MM.1S (cell line): ENCODE measurements at regions not wholly inside any gene's neighbourhood (a gene's known extent, or its start where the extent isn't known, plus 50 kb on each side); places are given as distances from the start of the nearest gene placed in this dataset.
"Not testable (repeated sequence)": the region's sequence is repeated elsewhere in the genome, so short reads cannot be mapped to it uniquely, and the experiment has no call there.

Experiments
- DNase-seq: peaks from one replicate; pipeline ENCODE4 v3.0.0-alpha.2; 2015
- H2AFZ ChIP-seq: fragments of 300-600 bp; sonication (generic); 2 replicates; pipeline ENCODE4 v1.6.0; 2016; ENCODE audit warnings: antibody characterized with exemption, low read length
- H3F3A ChIP-seq: fragments of 300-600 bp; sonication (generic); 2 replicates; pipeline ENCODE4 v1.6.1; 2016; ENCODE audit warnings: mild to moderate bottlenecking, antibody characterized with exemption, low read length, moderate library complexity, mixed read lengths; ENCODE audit not compliant: insufficient read depth
- H3K27ac ChIP-seq: fragments of 300-600 bp; sonication (generic); 2 replicates; pipeline ENCODE4 v1.5.1; 2016; ENCODE audit warnings: mild to moderate bottlenecking, low read length
- H3K27me3 ChIP-seq: fragments of 300-600 bp; sonication (generic); replicated peaks from 2 replicates; pipeline ENCODE4 v1.6.0; 2016; ENCODE audit warnings: low read length; ENCODE audit not compliant: insufficient read depth
- H3K36me3 ChIP-seq: fragments of 300-600 bp; sonication (generic); replicated peaks from 2 replicates; pipeline ENCODE4 v1.6.1; 2016; ENCODE audit warnings: mild to moderate bottlenecking, low read length, mixed read lengths; ENCODE audit not compliant: insufficient read depth
- H3K4me1 ChIP-seq: fragments of 300-600 bp; sonication (generic); 2 replicates; pipeline ENCODE4 v1.6.1; 2016; ENCODE audit warnings: low read length, mixed read lengths
- H3K4me2 ChIP-seq: fragments of 300-600 bp; sonication (generic); 2 replicates; pipeline ENCODE4 v1.6.0; 2016; ENCODE audit warnings: low read depth, low read length
- H3K4me3 ChIP-seq: fragments of 300-600 bp; sonication (generic); 2 replicates; pipeline ENCODE4 v1.5.1; 2016; ENCODE audit warnings: low read length, mixed read lengths
- H3K79me2 ChIP-seq: fragments of 300-600 bp; sonication (generic); 2 replicates; pipeline ENCODE4 v1.6.1; 2016; ENCODE audit warnings: mixed run types, low read length, mixed read lengths
- H3K9ac ChIP-seq: fragments of 300-600 bp; sonication (generic); 2 replicates; pipeline ENCODE4 v1.6.1; 2016; ENCODE audit warnings: low read length, mixed read lengths
- H3K9me2 ChIP-seq: fragments of 300-600 bp; sonication (generic); replicated peaks from 2 replicates; pipeline ENCODE4 v1.6.1; 2016; ENCODE audit warnings: mild to moderate bottlenecking, low read length, mixed read lengths; ENCODE audit not compliant: insufficient read depth
- H3K9me3 ChIP-seq: fragments of 300-600 bp; sonication (generic); replicated peaks from 2 replicates; pipeline ENCODE4 v1.6.1; 2016; ENCODE audit warnings: mild to moderate bottlenecking, low read length, mixed read lengths; ENCODE audit not compliant: insufficient read depth
- H4K20me1 ChIP-seq: fragments of 300-600 bp; sonication (generic); 2 replicates; pipeline ENCODE4 v1.6.1; 2016; ENCODE audit warnings: mild to moderate bottlenecking, low read length, moderate library complexity, mixed read lengths; ENCODE audit not compliant: insufficient read depth
- EZH2 ChIP-seq: fragments of 300-600 bp; sonication (generic); optimal IDR thresholded peaks from 2 replicates; pipeline ENCODE3; 2017; ENCODE audit warnings: low read depth, mild to moderate bottlenecking, antibody characterized with exemption, low read length, mixed read lengths
- EZH2phosphoT487 ChIP-seq: fragments of 300-600 bp; sonication (generic); IDR thresholded peaks from 2 replicates; pipeline ENCODE4 v1.6.1; 2018; ENCODE audit warnings: antibody characterized with exemption, low read length
- TF ChIP-seq, protein P1 (sequence below): fragments of 300-600 bp; sonication (generic); IDR thresholded peaks from 2 replicates; pipeline ENCODE4 v1.5.1; 2016; ENCODE audit warnings: antibody characterized with exemption, low read length, mixed read lengths

DNA sequence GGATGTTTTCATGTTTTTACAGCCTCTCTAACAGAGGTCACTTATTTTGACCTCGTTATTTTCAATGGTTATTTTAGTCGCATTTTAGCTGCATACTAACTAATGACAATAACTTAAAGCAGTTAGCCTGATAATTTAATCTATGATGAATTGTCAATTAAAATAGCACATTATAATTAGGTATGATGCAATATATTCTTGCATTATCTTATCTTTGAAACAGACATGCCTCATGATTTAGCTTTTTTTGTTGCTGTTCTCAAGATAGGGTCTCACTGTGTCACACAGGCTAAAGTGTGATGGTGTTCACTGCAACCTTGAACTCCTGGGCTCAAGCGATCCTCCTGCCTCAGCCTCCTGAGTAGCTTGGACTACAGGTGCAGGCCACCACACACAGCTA, 126.4 kb downstream of the KBTBD2 start:
- H3F3A ChIP-seq, result no peaks in the 10 kb centered on the region
- no peaks in the 10 kb centered on the region for H3K9me3 ChIP-seq
- H3K4me3 ChIP-seq, result no peak overlapping the region
- H3K4me2 ChIP-seq, result no peak overlapping the region
- H3K4me1 ChIP-seq, result no peaks in the 10 kb centered on the region
- no peaks in the 10 kb centered on the region for H4K20me1 ChIP-seq
- H3K9me2 ChIP-seq, result no peaks in the 10 kb centered on the region
- no peaks in the 10 kb centered on the region for H3K27me3 ChIP-seq
- H2AFZ ChIP-seq, result no peak overlapping the region
- DNase-seq, result no peak
- H3K36me3 ChIP-seq, result no peaks in the 10 kb centered on the region
- TF ChIP-seq EZH2, result no peak
- TF ChIP-seq, protein P1, sequence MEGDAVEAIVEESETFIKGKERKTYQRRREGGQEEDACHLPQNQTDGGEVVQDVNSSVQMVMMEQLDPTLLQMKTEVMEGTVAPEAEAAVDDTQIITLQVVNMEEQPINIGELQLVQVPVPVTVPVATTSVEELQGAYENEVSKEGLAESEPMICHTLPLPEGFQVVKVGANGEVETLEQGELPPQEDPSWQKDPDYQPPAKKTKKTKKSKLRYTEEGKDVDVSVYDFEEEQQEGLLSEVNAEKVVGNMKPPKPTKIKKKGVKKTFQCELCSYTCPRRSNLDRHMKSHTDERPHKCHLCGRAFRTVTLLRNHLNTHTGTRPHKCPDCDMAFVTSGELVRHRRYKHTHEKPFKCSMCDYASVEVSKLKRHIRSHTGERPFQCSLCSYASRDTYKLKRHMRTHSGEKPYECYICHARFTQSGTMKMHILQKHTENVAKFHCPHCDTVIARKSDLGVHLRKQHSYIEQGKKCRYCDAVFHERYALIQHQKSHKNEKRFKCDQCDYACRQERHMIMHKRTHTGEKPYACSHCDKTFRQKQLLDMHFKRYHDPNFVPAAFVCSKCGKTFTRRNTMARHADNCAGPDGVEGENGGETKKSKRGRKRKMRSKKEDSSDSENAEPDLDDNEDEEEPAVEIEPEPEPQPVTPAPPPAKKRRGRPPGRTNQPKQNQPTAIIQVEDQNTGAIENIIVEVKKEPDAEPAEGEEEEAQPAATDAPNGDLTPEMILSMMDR, result no peak
- TF ChIP-seq EZH2phosphoT487, result no peak
- no peak overlapping the region for H3K9ac ChIP-seq
- peaks cover 6% of the 10 kb centered on the region; the same call in 1 of the 2 replicates for H3K79me2 ChIP-seq
- H3K27ac ChIP-seq, result no peak overlapping the region

DNA sequence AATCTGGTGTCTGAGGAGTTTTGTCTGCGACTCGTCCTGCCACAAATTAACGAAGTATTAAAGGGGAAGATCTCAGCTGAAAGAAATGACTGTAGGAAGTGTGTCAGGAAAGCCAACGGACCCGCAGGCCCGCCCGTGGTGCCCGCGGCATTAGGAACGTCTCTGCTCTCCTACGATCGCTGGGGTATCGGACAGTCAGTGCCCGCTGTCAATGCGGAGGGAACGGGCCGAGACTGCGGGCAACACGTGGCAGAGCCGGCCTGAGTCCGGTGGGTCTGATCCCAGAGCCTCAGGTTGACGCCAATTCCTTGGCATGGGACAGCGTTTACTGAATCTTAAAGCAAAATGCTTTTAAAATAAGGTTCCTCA, 128.7 kb downstream of the KBTBD2 start:
- Histone ChIP-seq H3K27me3 (no peaks in the 10 kb centered on the region), H3K27ac (no peak overlapping the region), H4K20me1 (no peaks in the 10 kb centered on the region), H3F3A (peaks cover 6% of the 10 kb centered on the region; the same call in 1 of the 2 replicates), H3K4me2 (no peak overlapping the region), H3K9ac (no peak overlapping the region), H2AFZ (no peak overlapping the region), H3K36me3 (no peaks in the 10 kb centered on the region), H3K9me3 (no peaks in the 10 kb centered on the region), H3K4me3 (no peak overlapping the region), H3K9me2 (no peaks in the 10 kb centered on the region), H3K4me1 (peaks cover 10% of the 10 kb centered on the region), H3K79me2 (peaks cover 10% of the 10 kb centered on the region)
- no peak for DNase-seq
- no peak for TF ChIP-seq EZH2
- TF ChIP-seq, protein P1, result no peak

GRCh38 chr7:32762206-32762924, 129.2 kb downstream of the KBTBD2 start:
- H3K4me2 ChIP-seq, H3F3A ChIP-seq, H3K79me2 ChIP-seq, H3K36me3 ChIP-seq, H3K4me1 ChIP-seq, H3K9ac ChIP-seq, H3K27me3 ChIP-seq, H3K9me3 ChIP-seq, H3K9me2 ChIP-seq, DNase-seq, H3K27ac ChIP-seq, H4K20me1 ChIP-seq, H2AFZ ChIP-seq, H3K4me3 ChIP-seq: not testable (repeated sequence)

GRCh38 chr7:32761451-32762205, 129.9 kb downstream of the KBTBD2 start:
- no peak for TF ChIP-seq EZH2phosphoT487
- TF ChIP-seq, protein P1, result no peak
- no peak for TF ChIP-seq EZH2
- Histone ChIP-seq H2AFZ (no peak overlapping the region), H3K4me3 (no peak overlapping the region), H3K9me2 (no peaks in the 10 kb centered on the region), H3K4me1 (peaks cover 14% of the 10 kb centered on the region), H3K9me3 (no peaks in the 10 kb centered on the region), H3K27me3 (no peaks in the 10 kb centered on the region), H3K79me2 (peaks cover 11% of the 10 kb centered on the region), H4K20me1 (no peaks in the 10 kb centered on the region), H3K27ac (no peak overlapping the region), H3F3A (peaks cover 13% of the 10 kb centered on the region), H3K9ac (no peak overlapping the region), H3K4me2 (no peak overlapping the region), H3K36me3 (no peaks in the 10 kb centered on the region)
- no peak for DNase-seq

- H4K20me1 ChIP-seq, H3K9me3 ChIP-seq, H3K27me3 ChIP-seq, H3K27ac ChIP-seq, H2AFZ ChIP-seq, H3K9ac ChIP-seq, H3K9me2 ChIP-seq, DNase-seq, H3K36me3 ChIP-seq, H3K4me2 ChIP-seq, H3K4me3 ChIP-seq: not testable (repeated sequence)
- Histone ChIP-seq H3K4me1 (peaks cover 19% of the 10 kb centered on the region), H3F3A (peaks cover 15% of the 10 kb centered on the region), H3K79me2 (peaks cover 14% of the 10 kb centered on the region)
Measured at GRCh38 chr7:32760755-32761154, 130.8 kb downstream of the KBTBD2 start.
